ENCODE measurements at regions not wholly inside any gene's neighbourhood (a gene's known extent, or its start where the extent isn't known, plus 50 kb on each side); places are given as distances from the start of the nearest gene placed in this dataset.

DNA sequence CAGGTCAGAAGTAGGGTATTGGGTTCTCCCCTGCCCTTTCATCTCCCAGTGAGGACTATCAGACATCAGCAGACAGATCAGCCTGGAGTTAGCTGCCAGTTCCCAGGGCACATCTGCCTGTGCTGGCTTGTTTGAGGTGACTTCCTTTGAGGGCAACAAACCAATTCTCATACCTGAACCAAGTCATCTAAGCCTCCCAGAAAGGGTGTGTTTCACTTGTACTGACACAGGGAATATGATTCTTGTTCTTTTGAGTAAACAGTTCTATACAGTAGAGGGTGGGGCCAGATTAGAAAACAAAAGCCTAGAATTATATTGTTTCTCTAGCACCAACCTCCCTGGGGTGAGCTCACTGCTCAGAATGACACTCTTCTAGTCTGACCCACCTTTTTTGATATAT, 591.9 kb downstream of the SLC4A3 start:
- TF ChIP-seq ZNF350 (CRISPR knock-in tag; IDR thresholded peaks at IDR 0.05; ENCODE audit: borderline replicate concordance, low read depth) (no peak), ZFAT (CRISPR knock-in tag; conservative IDR thresholded peaks at IDR 0.05) (no peak), ZBTB7A (CRISPR knock-in tag; IDR thresholded peaks at IDR 0.05) (no peak), SRSF4 (IDR thresholded peaks at IDR 0.05; ENCODE audit: low read depth, low read length, poor library complexity, severe bottlenecking) (no peak), SP2 (CRISPR knock-in tag; IDR thresholded peaks at IDR 0.05) (no peak)
